Calu3 (cell line): ENCODE measurements at regions not wholly inside any gene's neighbourhood (a gene's known extent, or its start where the extent isn't known, plus 50 kb on each side); places are given as distances from the start of the nearest gene placed in this dataset.
"Not testable (repeated sequence)": the region's sequence is repeated elsewhere in the genome, so short reads cannot be mapped to it uniquely, and the experiment has no call there.

Source experiments
- BruUV-seq: library from RNA; stranded (reverse); fragments of 400-500 nt; replicated peaks from 2 replicates; lab custom pipeline; 2021; lab: Mats Ljungman, UMichigan
- CTCF ChIA-PET: fragments of 300-600 bp; sonication (Branson Sonifier 250); formaldehyde crosslinking; loops from one replicate; lab custom pipeline; 2022; ENCODE audit warnings: antibody characterized with exemption; lab: Charles Lee
- DNase-seq: peaks from one replicate; pipeline ENCODE4 v3.0.0; 2022
- H3K27ac Mint-ChIP-seq: one replicate; pipeline ENCODE4 v1.8.0; 2022; ENCODE audit warnings: mixed read lengths; ENCODE audit not compliant: unreplicated experiment
- H3K27me3 Mint-ChIP-seq: one replicate; pipeline ENCODE4 v1.8.0; 2022; ENCODE audit warnings: mixed read lengths; ENCODE audit not compliant: unreplicated experiment
- H3K36me3 Mint-ChIP-seq: one replicate; pipeline ENCODE4 v1.8.0; 2022; ENCODE audit warnings: mild to moderate bottlenecking, moderate library complexity, mixed read lengths; ENCODE audit not compliant: insufficient read depth, unreplicated experiment
- H3K4me1 Mint-ChIP-seq: one replicate; pipeline ENCODE4 v1.8.0; 2022; ENCODE audit warnings: mild to moderate bottlenecking, low read depth, mixed read lengths; ENCODE audit not compliant: unreplicated experiment
- H3K4me3 Mint-ChIP-seq: one replicate; pipeline ENCODE4 v1.8.0; 2022; ENCODE audit warnings: mild to moderate bottlenecking, low read depth, moderate library complexity, mixed read lengths; ENCODE audit not compliant: unreplicated experiment
- H3K9me3 Mint-ChIP-seq: one replicate; pipeline ENCODE4 v1.8.0; 2022; ENCODE audit warnings: low read depth, mixed read lengths; ENCODE audit not compliant: unreplicated experiment
- CTCF ChIP-seq: fragments of 200-600 bp; IDR thresholded peaks from one replicate; pipeline ENCODE4 v1.8.0; 2022; ENCODE audit warnings: antibody characterized with exemption; ENCODE audit not compliant: unreplicated experiment
- intact Hi-C: fragments of 100-400 bp; cut with micrococcal nuclease; formaldehyde crosslinking; loops from one replicate; pipeline ENCODE4 v1.10.0; 2022; ENCODE audit not compliant: unreplicated experiment

GRCh38 chr10:34046506-34047034, 712.1 kb upstream of the NRP1 start:
- BruUV-seq = no TSS peak
- Mint-ChIP-seq H3K36me3 (no peaks in the 10 kb centered on the region), H3K4me3 (no peak overlapping the region), H3K4me1 (no peaks in the 10 kb centered on the region), H3K9me3 (no peaks in the 10 kb centered on the region), H3K27me3 (peaks cover 56% of the 10 kb centered on the region), H3K27ac (no peak overlapping the region)
- CTCF ChIA-PET = no interaction called here
- TF ChIP-seq CTCF = no peak
- intact Hi-C loops = no loop called here
- no peak for DNase-seq

DNA sequence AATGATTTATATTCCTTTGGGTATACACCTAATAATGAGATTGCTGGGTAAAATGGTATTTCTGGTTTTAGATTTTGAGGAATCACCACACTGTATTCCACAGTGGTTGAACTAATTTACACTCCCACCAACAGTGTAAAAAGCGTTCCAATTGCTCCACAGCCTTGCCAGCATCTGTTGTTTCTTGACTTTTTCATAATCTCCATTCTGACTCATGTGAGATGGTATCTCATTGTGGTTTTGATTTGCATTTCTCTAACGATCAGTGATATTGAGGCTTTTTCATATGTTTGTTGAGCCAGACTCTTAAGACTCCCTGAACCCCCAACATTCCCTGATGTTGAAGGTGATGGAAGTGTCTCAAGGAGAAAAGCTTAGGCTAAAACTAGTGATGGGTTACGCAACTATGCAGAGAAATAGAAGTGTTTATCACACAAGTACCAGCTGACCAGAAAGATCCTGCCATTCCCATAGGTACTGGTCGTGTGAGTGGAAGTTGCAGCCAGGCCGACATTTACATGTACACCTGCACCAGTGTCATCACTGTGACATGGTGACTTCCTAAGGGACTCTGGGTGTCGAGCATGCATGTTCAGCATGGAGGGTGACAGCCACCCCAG, 711.2 kb upstream of the NRP1 start:
- peaks cover 47% of the 10 kb centered on the region for H3K27me3 Mint-ChIP-seq
- TF ChIP-seq CTCF = no peak
- no peak overlapping the region for H3K4me3 Mint-ChIP-seq
- H3K27ac Mint-ChIP-seq = no peak overlapping the region
- intact Hi-C loops = no loop called here
- H3K9me3 Mint-ChIP-seq = no peaks in the 10 kb centered on the region
- CTCF ChIA-PET = no interaction called here
- DNase-seq = no peak
- H3K36me3 Mint-ChIP-seq = no peaks in the 10 kb centered on the region
- no peaks in the 10 kb centered on the region for H3K4me1 Mint-ChIP-seq
- no TSS peak for BruUV-seq

GRCh38 chr10:34041871-34042270, 707.4 kb upstream of the NRP1 start:
- DNase-seq = no peak
- H3K4me3 Mint-ChIP-seq = no peak overlapping the region
- intact Hi-C loops = no loop called here
- H3K4me1 Mint-ChIP-seq = no peaks in the 10 kb centered on the region
- no TSS peak for BruUV-seq
- CTCF ChIA-PET = interaction anchor here (1.1 kb wide), 1 partner anchor 12 kb away, joined by 3 read pairs; no protein-coding TSS in a partner anchor
- peaks cover 14% of the 10 kb centered on the region for H3K27me3 Mint-ChIP-seq
- no peaks in the 10 kb centered on the region for H3K36me3 Mint-ChIP-seq
- H3K9me3 Mint-ChIP-seq = no peaks in the 10 kb centered on the region
- H3K27ac Mint-ChIP-seq = no peak overlapping the region
- TF ChIP-seq CTCF = no peak

- BruUV-seq = no TSS peak
- no peaks in the 10 kb centered on the region for H3K9me3 Mint-ChIP-seq
- no peak for DNase-seq
- no peaks in the 10 kb centered on the region for H3K27me3 Mint-ChIP-seq
- H3K4me1 Mint-ChIP-seq = no peaks in the 10 kb centered on the region
- H3K4me3 Mint-ChIP-seq = no peak overlapping the region
- CTCF ChIA-PET = interaction anchor here (0.7 kb wide), 1 partner anchor 772 kb away, joined by 4 read pairs; no protein-coding TSS in a partner anchor
- no peak for TF ChIP-seq CTCF
- no peak overlapping the region for H3K27ac Mint-ChIP-seq
- intact Hi-C loops = no loop called here
- H3K36me3 Mint-ChIP-seq = no peaks in the 10 kb centered on the region
These were observed 703.0 kb upstream of the NRP1 start for GRCh38 chr10:34037499-34037898.

- H3K36me3 Mint-ChIP-seq, H3K27ac Mint-ChIP-seq, intact Hi-C loops, DNase-seq, H3K4me1 Mint-ChIP-seq, BruUV-seq, H3K27me3 Mint-ChIP-seq, H3K4me3 Mint-ChIP-seq, H3K9me3 Mint-ChIP-seq: not testable (repeated sequence)
- CTCF ChIA-PET = interaction anchor here (0.6 kb wide), 1 partner anchor 76 kb away, joined by 3 read pairs; no protein-coding TSS in a partner anchor
These were observed 700.8 kb upstream of the NRP1 start for GRCh38 chr10:34035241-34035790.
